SK-N-SH (cell line): ENCODE measurements at regions not wholly inside any gene's neighbourhood (a gene's known extent, or its start where the extent isn't known, plus 50 kb on each side); places are given as distances from the start of the nearest gene placed in this dataset.

Experiments
- CTCF ChIA-PET: fragments of 300-600, 350-600 bp; formaldehyde crosslinking; extraction: SDS; loops from one replicate; lab custom pipeline; 2021; lab: Yijun Ruan, JAX
- POLR2A ChIA-PET: fragments of 350-600 bp; sonication (Branson Sonifier 250); formaldehyde crosslinking; extraction: SDS; loops from one replicate; lab custom pipeline; 2020; ENCODE audit warnings: antibody characterized with exemption, inconsistent platforms; lab: Yijun Ruan, JAX
- DNase-seq: peaks from one replicate; pipeline ENCODE4 v3.0.0; 2012
- H2AFZ ChIP-seq: fragments of 200-600 bp; sonication (generic); 2 replicates; pipeline ENCODE4 v1.8.1; 2016; ENCODE audit warnings: antibody characterized with exemption, mild to moderate bottlenecking, low read depth
- H3F3A ChIP-seq: fragments of 200-600 bp; sonication (generic); replicated peaks from 2 replicates; pipeline ENCODE3; 2016; ENCODE audit warnings: antibody characterized with exemption, mild to moderate bottlenecking; ENCODE audit not compliant: insufficient read depth
- H3K27ac ChIP-seq, 2 experiments: fragments of 200-500 bp in 1 of 2; fragments of 200-600 bp in 1 of 2; sonication (Bioruptor generic) in 1 of 2; sonication (generic), shearing (Covaris generic) in 1 of 2; 2 replicates each; pipeline versions ENCODE4 v1.5.1 to v1.6.1; 2014 to 2016; ENCODE audit warnings: low read depth in 2 of 2, inconsistent platforms in 1 of 2, low read length in 1 of 2, mild to moderate bottlenecking in 1 of 2, mixed read lengths in 1 of 2
- H3K27me3 ChIP-seq: fragments of 200-600 bp; sonication (generic), shearing (Covaris generic); 2 replicates; pipeline ENCODE4 v1.6.1; 2016; ENCODE audit warnings: mixed run types; ENCODE audit not compliant: insufficient read depth
- H3K36me3 ChIP-seq, 2 experiments: fragments of 200-500 bp in 1 of 2; fragments of 200-600 bp in 1 of 2; sonication (Bioruptor generic) in 1 of 2; sonication (generic) in 1 of 2; replicated peaks in 1 of 2; 2 replicates each; pipeline versions ENCODE3 to v1.5.1; 2014 to 2016; ENCODE audit warnings: low read length in 1 of 2, mild to moderate bottlenecking in 1 of 2; ENCODE audit not compliant: insufficient read depth in 2 of 2, control insufficient read depth in 1 of 2
- H3K4me1 ChIP-seq, 2 experiments: fragments of 200-500 bp in 1 of 2; fragments of 200-600 bp in 1 of 2; sonication (Bioruptor generic) in 1 of 2; sonication (generic), shearing (Covaris generic) in 1 of 2; 2 replicates each; pipeline versions ENCODE4 v1.5.1 to v1.6.1; 2014 to 2016; ENCODE audit warnings: low read depth in 1 of 2, low read length in 1 of 2, mixed run types in 1 of 2; ENCODE audit not compliant: insufficient read depth in 2 of 2, control insufficient read depth in 1 of 2
- H3K4me2 ChIP-seq: fragments of 200-600 bp; sonication (generic), shearing (Covaris generic); 2 replicates; pipeline ENCODE4 v1.6.1; 2017; ENCODE audit warnings: mixed run types
- H3K4me3 ChIP-seq, 2 experiments: fragments of 200-500 bp in 1 of 2; fragments of 200-600 bp in 1 of 2; sonication (Bioruptor generic) in 1 of 2; sonication (generic), shearing (Covaris generic) in 1 of 2; 2 replicates each; pipeline versions ENCODE4 v1.5.1 to v1.8.1; 2014 to 2016; ENCODE audit warnings: low read depth in 2 of 2, inconsistent platforms in 1 of 2, low read length in 1 of 2, mild to moderate bottlenecking in 1 of 2, mixed read lengths in 1 of 2, moderate library complexity in 1 of 2
- H3K79me2 ChIP-seq: fragments of 200-600 bp; sonication (generic); 2 replicates; pipeline ENCODE4 v1.8.1; 2017; ENCODE audit warnings: mild to moderate bottlenecking; ENCODE audit not compliant: insufficient read depth
- H3K9ac ChIP-seq: fragments of 200-600 bp; sonication (generic); 2 replicates; pipeline ENCODE4 v1.6.1; 2017; ENCODE audit warnings: mixed run types
- H3K9me2 ChIP-seq: fragments of 200-600 bp; sonication (generic); 2 replicates; pipeline ENCODE4 v1.6.1; 2017; ENCODE audit warnings: mixed run types
- H3K9me3 ChIP-seq: fragments of 200-600 bp; sonication (generic); 2 replicates; pipeline ENCODE4 v1.6.1; 2017; ENCODE audit warnings: mixed run types, mild to moderate bottlenecking, moderate library complexity
- H4K20me1 ChIP-seq: fragments of 200-600 bp; sonication (generic); 2 replicates; pipeline ENCODE4 v1.6.1; 2017; ENCODE audit warnings: mild to moderate bottlenecking, mixed run types; ENCODE audit not compliant: insufficient read depth
- CHD2 ChIP-seq: fragments of 150-350 bp; IDR thresholded peaks from 2 replicates; pipeline ENCODE4 v1.6.1; 2018; ENCODE audit warnings: low read length; ENCODE audit not compliant: partially characterized antibody
- CTCF ChIP-seq: fragments of 200-600 bp; sonication (generic); IDR thresholded peaks from 2 replicates; pipeline ENCODE4 v1.6.1; 2017; ENCODE audit warnings: antibody characterized with exemption, mild to moderate bottlenecking, moderate library complexity
- ELF1 ChIP-seq: IDR thresholded peaks from 2 replicates; pipeline ENCODE4 v1.4.0; 2012
- EZH2phosphoT487 ChIP-seq: fragments of 200-600 bp; sonication (generic); IDR thresholded peaks from 2 replicates; pipeline ENCODE4 v1.6.1; 2017; ENCODE audit warnings: low read depth, mixed run types, mild to moderate bottlenecking, antibody characterized with exemption, moderate library complexity, borderline replicate concordance
- FOSL2 ChIP-seq: IDR thresholded peaks from 2 replicates; pipeline ENCODE4 v1.4.0; 2012; ENCODE audit warnings: low read depth, mild to moderate bottlenecking, moderate library complexity, borderline replicate concordance
- FOXM1 ChIP-seq: IDR thresholded peaks from 2 replicates; pipeline ENCODE4 v1.4.0; 2012; ENCODE audit warnings: low read depth, mild to moderate bottlenecking
- GATA2 ChIP-seq: sonication (generic); formaldehyde crosslinking; IDR thresholded peaks from 2 replicates; pipeline ENCODE4 v1.5.0; 2020; ENCODE audit warnings: mild to moderate bottlenecking, missing genetic modification reagents
- IRF3 ChIP-seq: fragments of 150-350 bp; IDR thresholded peaks from 2 replicates; pipeline ENCODE4 v1.6.1; 2016; ENCODE audit warnings: mild to moderate bottlenecking, low read depth, low read length
- MAX ChIP-seq: IDR thresholded peaks from 2 replicates; pipeline ENCODE4 v1.4.0; 2012; ENCODE audit warnings: low read depth
- MEF2A ChIP-seq: IDR thresholded peaks from 2 replicates; pipeline ENCODE4 v1.4.0; 2012; ENCODE audit warnings: low read depth, borderline replicate concordance
- PBX3 ChIP-seq: IDR thresholded peaks from 2 replicates; pipeline ENCODE4; 2012
- RXRA ChIP-seq: IDR thresholded peaks from 2 replicates; pipeline ENCODE4 v1.4.0; 2012; ENCODE audit warnings: low read depth, mild to moderate bottlenecking, borderline replicate concordance
- SIN3A ChIP-seq: IDR thresholded peaks from 2 replicates; pipeline ENCODE4 v1.6.1; 2012; ENCODE audit warnings: low read depth, mild to moderate bottlenecking, low read length, moderate library complexity, borderline replicate concordance
- SMC3 ChIP-seq: IDR thresholded peaks from 2 replicates; pipeline ENCODE4 v1.6.1; 2012; ENCODE audit warnings: low read depth, low read length, improper control_type of control experiment
- TCF12 ChIP-seq: IDR thresholded peaks from 2 replicates; pipeline ENCODE4 v1.4.0; 2012
- USF1 ChIP-seq: IDR thresholded peaks from 2 replicates; pipeline ENCODE4 v1.4.0; 2012; ENCODE audit warnings: low read depth, borderline replicate concordance
- USF2 ChIP-seq: fragments of 150-350 bp; IDR thresholded peaks from 2 replicates; pipeline ENCODE4 v1.6.1; 2017; ENCODE audit warnings: antibody characterized with exemption, low read length, low read depth, borderline replicate concordance
- WGBS: methylation state at CpG from one replicate; pipeline ENCODE4 v1.1.6; 2017; ENCODE audit warnings: low lambda C conversion rate; 5-methylcytosine and 5-hydroxymethylcytosine counted together

GRCh38 chr7:130950741-130951140 is 216.7 kb upstream of the KLF14 start:
- Histone ChIP-seq H3K9ac (no peak overlapping the region), H4K20me1 (0 out of 2 replicates have a peak, but pooled peaks cover 7% of the 10 kb centered on the region), H3K9me2 (no peaks in the 10 kb centered on the region), H3K9me3 (no peaks in the 10 kb centered on the region), H3K79me2 (peaks cover 98% of the 10 kb centered on the region), H3F3A (peaks cover 4% of the 10 kb centered on the region), H3K36me3 (peaks cover 26 to 51% of the 10 kb centered on the region in 2 experiments), H3K4me2 (no peak overlapping the region), H3K27me3 (no peaks in the 10 kb centered on the region), H3K27ac (no peak overlapping the region), H2AFZ (no peak overlapping the region), H3K4me3 (no peak overlapping the region), H3K4me1 (peaks cover 0 to 18% of the 10 kb centered on the region in 2 experiments; a peak in 2 of 4 replicates)
- CTCF ChIA-PET = interaction anchor here (2.6 kb wide), 1 partner anchor 54 kb away, joined by 15 read pairs; no protein-coding TSS in a partner anchor
- TF ChIP-seq SMC3 (no peak), GATA2 (CRISPR knock-in tag) (no peak), TCF12 (no peak)
- no peak for DNase-seq
- POLR2A ChIA-PET = no interaction called here
- 94% methylated on average over 6 of the region's 6 CpGs for WGBS

- Histone ChIP-seq H3K79me2 (peaks cover 98% of the 10 kb centered on the region), H2AFZ (no peak overlapping the region), H4K20me1 (0 out of 2 replicates have a peak, but pooled peaks cover 7% of the 10 kb centered on the region), H3F3A (peaks cover 9% of the 10 kb centered on the region), H3K9me2 (no peaks in the 10 kb centered on the region), H3K27me3 (no peaks in the 10 kb centered on the region), H3K4me2 (no peak overlapping the region), H3K4me3 (no peak overlapping the region), H3K36me3 (peaks cover 26 to 49% of the 10 kb centered on the region in 2 experiments), H3K4me1 (peaks cover 0 to 25% of the 10 kb centered on the region in 2 experiments; a peak in 3 of 4 replicates), H3K9me3 (no peaks in the 10 kb centered on the region), H3K9ac (no peak overlapping the region), H3K27ac (no peak overlapping the region)
- CTCF ChIA-PET = interaction anchor here (1.3 to 1.9 kb wide), 3 partner anchors 11 to 55 kb away, joined by 3 to 6 read pairs (median 5); no protein-coding TSS in a partner anchor
- POLR2A ChIA-PET = no interaction called here
- no peak for DNase-seq
- TF ChIP-seq MEF2A (no peak), SIN3A (no peak), USF2 (no peak), IRF3 (no peak), FOSL2 (no peak), PBX3 (no peak), USF1 (no peak), ELF1 (no peak), MAX (no peak), EZH2phosphoT487 (no peak), RXRA (no peak), GATA2 (CRISPR knock-in tag) (no peak), CTCF (no peak), TCF12 (no peak), CHD2 (no peak), FOXM1 (no peak)
- WGBS = 86% methylated on average over 14 of the region's 14 CpGs
Measured at GRCh38 chr7:130951303-130951975, 217.4 kb upstream of the KLF14 start.
